HG03432 (cell line): ENCODE measurements at regions not wholly inside any gene's neighbourhood (a gene's known extent, or its start where the extent isn't known, plus 50 kb on each side); places are given as distances from the start of the nearest gene placed in this dataset.
A peak's percentile ranks its signal among the peaks of the same experiment; 100 is the strongest.

Experiments used
- ATAC-seq: cut with Tn5 transposase; IDR thresholded peaks from one replicate; pipeline ENCODE4 v1.9.1; 2021; ENCODE audit warnings: mild to moderate bottlenecking, moderate library complexity; ENCODE audit not compliant: unreplicated experiment

- ATAC-seq: no peak
These were observed 96.2 kb upstream of the SIRPA start for GRCh38 chr20:1798982-1799381.

GRCh38 chr20:1793821-1794220 lies 101.4 kb upstream of the SIRPA start:
- ATAC-seq: no peak

- ATAC-seq: no peak
These were observed 102.9 kb upstream of the SIRPA start for GRCh38 chr20:1792274-1792673.

GRCh38 chr20:1790386-1790785 lies 104.8 kb upstream of the SIRPA start:
- ATAC-seq: no peak

- ATAC-seq: no peak
These were observed 107.2 kb upstream of the SIRPA start for GRCh38 chr20:1788044-1788443.

GRCh38 chr20:1786486-1786885 lies 108.7 kb upstream of the SIRPA start:
- no peak for ATAC-seq

GRCh38 chr20:1784586-1784985 lies 110.6 kb upstream of the SIRPA start:
- ATAC-seq: no peak

GRCh38 chr20:1783245-1783644 lies 112.0 kb upstream of the SIRPA start:
- ATAC-seq: no peak

GRCh38 chr20:1782181-1782580 lies 113.0 kb upstream of the SIRPA start:
- ATAC-seq: no peak

GRCh38 chr20:1779567-1779966 lies 115.6 kb upstream of the SIRPA start:
- ATAC-seq: no peak

GRCh38 chr20:1778338-1778737 lies 116.9 kb upstream of the SIRPA start:
- no peak for ATAC-seq

GRCh38 chr20:1777476-1777820 lies 117.8 kb upstream of the SIRPA start:
- ATAC-seq: peak; percentile 16

GRCh38 chr20:1776681-1777475 lies 118.3 kb upstream of the SIRPA start:
- peak; percentile 82 for ATAC-seq

- ATAC-seq: no peak
These were observed 117.5 kb upstream of the SIRPG start for GRCh38 chr20:1775117-1775516.

- ATAC-seq: no peak
These were observed 116.9 kb upstream of the SIRPG start for GRCh38 chr20:1774479-1774878.

GRCh38 chr20:1773816-1774215 lies 116.2 kb upstream of the SIRPG start:
- no peak for ATAC-seq

GRCh38 chr20:1769491-1769890 lies 111.9 kb upstream of the SIRPG start:
- ATAC-seq: no peak

- ATAC-seq: no peak
These were observed 109.2 kb upstream of the SIRPG start for GRCh38 chr20:1766731-1767130.

- peak; percentile 66 for ATAC-seq
These were observed 106.8 kb upstream of the SIRPG start for GRCh38 chr20:1764136-1765033.

- ATAC-seq: no peak
These were observed 104.0 kb upstream of the SIRPG start for GRCh38 chr20:1761598-1761997.

- no peak for ATAC-seq
These were observed 103.5 kb upstream of the SIRPG start for GRCh38 chr20:1761116-1761515.

GRCh38 chr20:1758765-1759164 lies 101.2 kb upstream of the SIRPG start:
- ATAC-seq: no peak
